ENCODE measurements at regions not wholly inside any gene's neighbourhood (a gene's known extent, or its start where the extent isn't known, plus 50 kb on each side); places are given as distances from the start of the nearest gene placed in this dataset.

- ATAC-seq = no peak
- Histone ChIP-seq H3K4me2 (no peak overlapping the region), H3K4me3 (no peak overlapping the region), H3K4me1 (ENCODE audit: insufficient read depth) (peaks cover 11% of the 10 kb centered on the region; the same call in 1 of the 2 replicates), H3K36me3 (ENCODE audit: insufficient read depth) (no peaks in the 10 kb centered on the region), H4K20me1 (replicated peaks; ENCODE audit: insufficient read depth) (no peaks in the 10 kb centered on the region), H3F3A (replicated peaks; ENCODE audit: low read depth) (no peaks in the 10 kb centered on the region), H3K27ac (ENCODE audit: low read depth) (no peak overlapping the region), H3K27me3 (ENCODE audit: insufficient read depth) (no peaks in the 10 kb centered on the region), H3K79me2 (replicated peaks; ENCODE audit: insufficient read depth) (no peaks in the 10 kb centered on the region), H2AFZ (peak overlapping the region; percentile 54; the same call in 1 of the 2 replicates), H3K9me2 (ENCODE audit: insufficient read depth) (no peaks in the 10 kb centered on the region; the same call in 1 of the 2 replicates)
- no peak for DNase-seq (ENCODE audit: low spot score)
- Mint-ChIP-seq H3K27me3 (ENCODE audit: insufficient read depth, low read depth, poor library complexity) (peaks cover 5% of the 10 kb centered on the region), H3K9me3 (no peaks in the 10 kb centered on the region), H3K36me3 (ENCODE audit: low read depth) (no peaks in the 10 kb centered on the region), H3K4me1 (peaks cover 9% of the 10 kb centered on the region), H3K27ac (no peak overlapping the region), H3K4me3 (no peak overlapping the region)
- TF ChIP-seq ETS1 (IDR thresholded peaks at IDR 0.05) (no peak), CTCF (conservative IDR thresholded peaks at IDR 0.05; ENCODE audit: low read depth in 2 of 2) (no peak), EZH2 (IDR thresholded peaks at IDR 0.05; ENCODE audit: low read depth, unreplicated experiment) (no peak), NANOG (IDR thresholded peaks at IDR 0.05; ENCODE audit: borderline replicate concordance) (no peak), POLR2AphosphoS5 (IDR thresholded peaks at IDR 0.05; ENCODE audit: low read depth) (no peak), CREB1 (CRISPR knock-in tag; IDR thresholded peaks at IDR 0.05; ENCODE audit: low read depth) (no peak), REST (IDR thresholded peaks at IDR 0.05; ENCODE audit: unreplicated experiment) (no peak), STAT1 (IDR thresholded peaks at IDR 0.05; ENCODE audit: unreplicated experiment) (no peak), EZH2phosphoT487 (IDR thresholded peaks at IDR 0.05; ENCODE audit: unreplicated experiment) (no peak), ZNF331 (CRISPR knock-in tag; IDR thresholded peaks at IDR 0.05; ENCODE audit: low read depth) (no peak), JUNB (IDR thresholded peaks at IDR 0.05; ENCODE audit: unreplicated experiment) (no peak), ZNF462 (CRISPR knock-in tag; IDR thresholded peaks at IDR 0.05) (no peak)
These were observed 1017.0 kb upstream of the CNTN5 start for GRCh38 chr11:98003606-98004371.

Measured in GM23338 (cell line).